Osteocyte (in vitro differentiated cells): ENCODE measurements at regions not wholly inside any gene's neighbourhood (a gene's known extent, or its start where the extent isn't known, plus 50 kb on each side); places are given as distances from the start of the nearest gene placed in this dataset.
"Not testable (repeated sequence)": the region's sequence is repeated elsewhere in the genome, so short reads cannot be mapped to it uniquely, and the experiment has no call there.

Source experiments
- DNase-seq: peaks from one replicate; pipeline ENCODE4 v3.0.0; 2021; ENCODE audit warnings: mixed read lengths; ENCODE audit not compliant: unreplicated experiment; ENCODE audit errors: extremely low spot score
- H3K27ac Mint-ChIP-seq: one replicate; pipeline ENCODE4 v1.8.0; 2021; ENCODE audit warnings: mild to moderate bottlenecking, mixed read lengths; ENCODE audit not compliant: unreplicated experiment
- H3K27me3 Mint-ChIP-seq: one replicate; pipeline ENCODE4 v1.8.0; 2021; ENCODE audit warnings: mixed read lengths; ENCODE audit not compliant: unreplicated experiment
- H3K36me3 Mint-ChIP-seq: one replicate; pipeline ENCODE4 v1.8.0; 2021; ENCODE audit warnings: mixed read lengths; ENCODE audit not compliant: unreplicated experiment
- H3K4me1 Mint-ChIP-seq: one replicate; pipeline ENCODE4 v1.8.0; 2021; ENCODE audit warnings: mixed read lengths; ENCODE audit not compliant: unreplicated experiment
- H3K4me3 Mint-ChIP-seq: one replicate; pipeline ENCODE4 v1.8.0; 2021; ENCODE audit warnings: mild to moderate bottlenecking, moderate library complexity, mixed read lengths; ENCODE audit not compliant: unreplicated experiment
- H3K9me3 Mint-ChIP-seq: one replicate; pipeline ENCODE4 v1.8.0; 2021; ENCODE audit warnings: mixed read lengths; ENCODE audit not compliant: unreplicated experiment
- TF ChIP-seq, protein P1 (sequence below): fragments of 200-600 bp; sonication (generic); IDR thresholded peaks from 2 replicates; pipeline ENCODE4 v1.5.0; 2021; ENCODE audit warnings: antibody characterized with exemption, mild to moderate bottlenecking, moderate library complexity

DNA sequence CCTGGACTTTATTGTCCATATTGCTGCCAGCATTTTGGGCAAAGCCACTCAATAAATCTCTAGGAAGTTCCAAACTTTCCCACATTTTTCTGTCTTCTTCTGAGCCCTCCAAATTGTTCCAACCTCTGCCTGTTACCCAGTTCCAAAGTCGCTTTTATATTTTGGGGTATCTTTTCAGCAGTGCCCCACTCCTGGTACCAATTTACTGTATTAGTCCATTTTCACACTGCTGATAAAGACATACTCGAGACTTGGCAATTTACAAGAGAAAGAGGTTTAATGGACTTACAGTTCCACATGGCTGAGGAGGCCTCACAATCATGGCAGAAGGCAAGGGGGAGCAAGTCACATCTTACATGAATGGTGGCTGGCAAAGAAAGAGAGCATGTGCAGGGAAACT is 53.4 kb downstream of the AHSP start:
- H3K4me1 Mint-ChIP-seq, DNase-seq, H3K4me3 Mint-ChIP-seq, H3K36me3 Mint-ChIP-seq, H3K27me3 Mint-ChIP-seq, H3K27ac Mint-ChIP-seq: not testable (repeated sequence)
- peaks cover 29% of the 10 kb centered on the region for H3K9me3 Mint-ChIP-seq

- H3K27ac Mint-ChIP-seq, H3K27me3 Mint-ChIP-seq, H3K4me3 Mint-ChIP-seq, H3K4me1 Mint-ChIP-seq, DNase-seq, H3K36me3 Mint-ChIP-seq: not testable (repeated sequence)
- peaks cover 55% of the 10 kb centered on the region for H3K9me3 Mint-ChIP-seq
These were observed 74.2 kb downstream of the AHSP start for GRCh38 chr16:31601737-31602384.

DNA sequence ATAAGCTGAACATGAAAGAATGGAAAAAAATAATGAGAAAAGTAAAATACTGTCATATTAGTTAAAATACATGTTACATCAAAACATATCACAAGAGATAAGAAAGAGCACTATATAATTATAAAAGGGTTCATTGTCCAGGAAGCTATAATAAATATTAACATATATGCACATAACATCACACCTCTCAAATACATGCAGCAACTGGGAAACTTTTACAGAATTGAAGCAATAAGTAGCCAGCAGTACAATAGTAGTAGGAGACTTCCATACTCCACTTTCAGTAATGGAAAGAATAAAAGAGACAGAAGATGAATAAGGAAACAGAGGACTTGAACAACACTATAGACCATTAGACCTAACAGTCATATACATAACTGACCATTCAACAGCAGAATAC is 90.4 kb downstream of the AHSP start:
- TF ChIP-seq, protein P1, sequence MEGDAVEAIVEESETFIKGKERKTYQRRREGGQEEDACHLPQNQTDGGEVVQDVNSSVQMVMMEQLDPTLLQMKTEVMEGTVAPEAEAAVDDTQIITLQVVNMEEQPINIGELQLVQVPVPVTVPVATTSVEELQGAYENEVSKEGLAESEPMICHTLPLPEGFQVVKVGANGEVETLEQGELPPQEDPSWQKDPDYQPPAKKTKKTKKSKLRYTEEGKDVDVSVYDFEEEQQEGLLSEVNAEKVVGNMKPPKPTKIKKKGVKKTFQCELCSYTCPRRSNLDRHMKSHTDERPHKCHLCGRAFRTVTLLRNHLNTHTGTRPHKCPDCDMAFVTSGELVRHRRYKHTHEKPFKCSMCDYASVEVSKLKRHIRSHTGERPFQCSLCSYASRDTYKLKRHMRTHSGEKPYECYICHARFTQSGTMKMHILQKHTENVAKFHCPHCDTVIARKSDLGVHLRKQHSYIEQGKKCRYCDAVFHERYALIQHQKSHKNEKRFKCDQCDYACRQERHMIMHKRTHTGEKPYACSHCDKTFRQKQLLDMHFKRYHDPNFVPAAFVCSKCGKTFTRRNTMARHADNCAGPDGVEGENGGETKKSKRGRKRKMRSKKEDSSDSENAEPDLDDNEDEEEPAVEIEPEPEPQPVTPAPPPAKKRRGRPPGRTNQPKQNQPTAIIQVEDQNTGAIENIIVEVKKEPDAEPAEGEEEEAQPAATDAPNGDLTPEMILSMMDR, result no peak
- Mint-ChIP-seq H3K4me3 (no peak overlapping the region), H3K9me3 (peaks cover 46% of the 10 kb centered on the region), H3K36me3 (no peaks in the 10 kb centered on the region), H3K27me3 (no peaks in the 10 kb centered on the region), H3K27ac (no peak overlapping the region), H3K4me1 (no peaks in the 10 kb centered on the region)
- DNase-seq, result no peak

DNA sequence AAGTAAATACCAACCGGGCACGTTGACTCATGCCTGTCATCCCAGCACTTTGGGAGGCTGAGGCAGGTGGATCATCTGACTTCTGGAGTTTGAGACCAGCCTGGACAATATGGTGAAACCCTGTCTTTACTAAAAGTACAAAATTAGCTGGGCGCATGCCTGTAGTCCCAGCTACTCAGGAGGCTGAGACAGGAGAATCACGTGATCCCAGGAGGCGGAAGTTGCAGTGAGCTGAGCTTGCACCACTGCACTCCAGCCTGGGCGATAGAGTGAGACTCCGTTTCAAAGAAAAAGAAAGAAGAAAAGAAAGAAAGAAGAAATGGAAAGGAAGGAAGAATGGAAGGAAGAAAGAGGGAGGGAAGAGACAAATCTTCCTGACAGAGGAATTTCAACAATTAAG is 108.7 kb downstream of the AHSP start:
- DNase-seq, result no peak
- H3K27me3 Mint-ChIP-seq, result no peaks in the 10 kb centered on the region
- no peaks in the 10 kb centered on the region for H3K4me1 Mint-ChIP-seq
- H3K4me3 Mint-ChIP-seq, result no peak overlapping the region
- no peak overlapping the region for H3K27ac Mint-ChIP-seq
- TF ChIP-seq, protein P1, result no peak
- no peaks in the 10 kb centered on the region for H3K36me3 Mint-ChIP-seq
- peaks cover 7% of the 10 kb centered on the region for H3K9me3 Mint-ChIP-seq

DNA sequence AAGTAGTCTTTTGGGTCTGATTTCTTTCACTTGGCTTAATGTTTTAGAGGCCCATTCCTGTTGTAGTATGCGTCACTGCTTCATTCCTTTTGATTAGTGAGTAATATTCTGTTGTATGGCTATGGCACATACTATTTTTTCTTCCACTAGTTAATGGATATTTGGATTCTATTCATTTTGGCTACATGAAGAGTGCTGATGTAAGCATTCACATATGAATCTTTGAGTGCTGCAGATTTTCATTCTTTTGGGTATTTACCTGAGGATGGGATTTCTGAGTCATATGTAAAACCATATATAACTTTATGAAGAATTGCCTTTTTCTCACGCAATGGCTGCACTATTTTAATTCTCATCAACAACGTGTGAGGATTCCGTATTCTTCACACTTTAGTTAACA is 113.6 kb downstream of the AHSP start:
- DNase-seq, result no peak
- TF ChIP-seq, protein P1, result no peak
- Mint-ChIP-seq H3K27ac (no peak overlapping the region), H3K4me1 (no peaks in the 10 kb centered on the region), H3K4me3 (no peak overlapping the region), H3K36me3 (no peaks in the 10 kb centered on the region), H3K9me3 (no peaks in the 10 kb centered on the region), H3K27me3 (no peaks in the 10 kb centered on the region)

DNA sequence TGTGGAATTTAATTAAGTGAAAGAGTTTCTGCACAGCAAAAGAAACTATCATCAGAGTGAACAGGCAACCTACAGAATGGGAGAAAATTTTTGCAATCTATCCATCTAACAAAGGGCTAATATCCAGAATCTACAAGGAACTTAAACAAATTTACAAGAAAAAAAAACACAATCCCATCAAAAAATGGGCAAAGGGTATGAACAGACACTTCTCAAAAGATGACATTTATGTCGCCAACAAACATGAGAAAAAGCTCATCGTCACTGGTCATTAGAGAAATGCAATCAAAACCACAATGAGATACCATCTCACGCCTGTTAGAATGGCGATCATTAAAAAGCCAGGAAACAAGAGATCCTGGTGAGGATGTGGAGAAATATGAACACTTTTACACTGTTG is 128.0 kb downstream of the AHSP start:
- not testable (repeated sequence) for DNase-seq, H3K27ac Mint-ChIP-seq, H3K27me3 Mint-ChIP-seq, H3K4me1 Mint-ChIP-seq, H3K4me3 Mint-ChIP-seq, H3K36me3 Mint-ChIP-seq, H3K9me3 Mint-ChIP-seq
